NB4 (cell line): ENCODE measurements at regions not wholly inside any gene's neighbourhood (a gene's known extent, or its start where the extent isn't known, plus 50 kb on each side); places are given as distances from the start of the nearest gene placed in this dataset.

ENCODE experiments used
- MYC ChIP-seq: IDR thresholded peaks from 2 replicates; pipeline ENCODE4 v1.6.1; 2011; ENCODE audit warnings: low read depth, low read length
- POLR2A ChIP-seq: IDR thresholded peaks from 2 replicates; pipeline ENCODE4 v1.6.1; 2011; ENCODE audit warnings: mild to moderate bottlenecking; ENCODE audit not compliant: insufficient read length; ENCODE audit errors: extremely low read depth
- TF ChIP-seq, protein P1 (sequence below): IDR thresholded peaks from one replicate; pipeline ENCODE4 v1.5.1; 2012; ENCODE audit warnings: low read depth, low read length
- TF ChIP-seq, protein P2 (sequence below): IDR thresholded peaks from 2 replicates; pipeline ENCODE4 v1.6.1; 2011; ENCODE audit warnings: low read depth, low read length

GRCh38 chr10:129223363-129223762, 243.7 kb upstream of the MGMT start:
- TF ChIP-seq, protein P1, sequence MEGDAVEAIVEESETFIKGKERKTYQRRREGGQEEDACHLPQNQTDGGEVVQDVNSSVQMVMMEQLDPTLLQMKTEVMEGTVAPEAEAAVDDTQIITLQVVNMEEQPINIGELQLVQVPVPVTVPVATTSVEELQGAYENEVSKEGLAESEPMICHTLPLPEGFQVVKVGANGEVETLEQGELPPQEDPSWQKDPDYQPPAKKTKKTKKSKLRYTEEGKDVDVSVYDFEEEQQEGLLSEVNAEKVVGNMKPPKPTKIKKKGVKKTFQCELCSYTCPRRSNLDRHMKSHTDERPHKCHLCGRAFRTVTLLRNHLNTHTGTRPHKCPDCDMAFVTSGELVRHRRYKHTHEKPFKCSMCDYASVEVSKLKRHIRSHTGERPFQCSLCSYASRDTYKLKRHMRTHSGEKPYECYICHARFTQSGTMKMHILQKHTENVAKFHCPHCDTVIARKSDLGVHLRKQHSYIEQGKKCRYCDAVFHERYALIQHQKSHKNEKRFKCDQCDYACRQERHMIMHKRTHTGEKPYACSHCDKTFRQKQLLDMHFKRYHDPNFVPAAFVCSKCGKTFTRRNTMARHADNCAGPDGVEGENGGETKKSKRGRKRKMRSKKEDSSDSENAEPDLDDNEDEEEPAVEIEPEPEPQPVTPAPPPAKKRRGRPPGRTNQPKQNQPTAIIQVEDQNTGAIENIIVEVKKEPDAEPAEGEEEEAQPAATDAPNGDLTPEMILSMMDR, result no peak
- TF ChIP-seq, protein P2, sequence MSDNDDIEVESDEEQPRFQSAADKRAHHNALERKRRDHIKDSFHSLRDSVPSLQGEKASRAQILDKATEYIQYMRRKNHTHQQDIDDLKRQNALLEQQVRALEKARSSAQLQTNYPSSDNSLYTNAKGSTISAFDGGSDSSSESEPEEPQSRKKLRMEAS, result no peak
- TF ChIP-seq POLR2A (no peak), MYC (no peak)
